GM23248 (cell line): ENCODE measurements at regions not wholly inside any gene's neighbourhood (a gene's known extent, or its start where the extent isn't known, plus 50 kb on each side); places are given as distances from the start of the nearest gene placed in this dataset.

Experiments used
- EZH2 ChIP-seq: fragments of 200-600 bp; sonication (generic); IDR thresholded peaks from 2 replicates; pipeline ENCODE4 v1.6.1; 2018; ENCODE audit warnings: antibody characterized with exemption, mild to moderate bottlenecking; ENCODE audit not compliant: insufficient read depth, poor library complexity, severe bottlenecking
- EZH2phosphoT487 ChIP-seq: fragments of 200-600 bp; sonication (generic); IDR thresholded peaks from 2 replicates; pipeline ENCODE4 v1.6.1; 2018; ENCODE audit warnings: antibody characterized with exemption, moderate library complexity, mild to moderate bottlenecking, low read depth; ENCODE audit not compliant: insufficient read depth

DNA sequence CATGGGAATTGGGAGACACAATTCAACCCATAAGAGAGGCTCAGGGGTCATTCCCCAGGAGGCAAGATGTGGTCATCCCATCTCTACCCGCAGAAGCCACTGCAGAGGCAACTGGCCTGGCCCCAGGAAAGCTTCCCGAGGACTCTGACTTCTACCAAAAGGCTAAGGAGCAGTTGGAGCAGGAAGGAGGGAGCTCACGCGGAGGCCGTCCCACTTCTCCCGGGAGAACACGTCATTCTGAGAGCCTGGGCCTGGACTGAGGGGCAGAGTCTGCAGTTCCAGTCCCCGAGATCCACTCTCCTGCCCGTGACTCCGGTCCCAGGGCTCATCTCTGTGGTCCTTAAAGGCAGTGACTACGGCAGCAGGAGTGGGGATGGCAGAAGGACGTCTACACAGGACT, 69.0 kb upstream of the TAF1B start:
- TF ChIP-seq EZH2, result no peak
- TF ChIP-seq EZH2phosphoT487, result no peak
